ENCODE measurements at regions not wholly inside any gene's neighbourhood (a gene's known extent, or its start where the extent isn't known, plus 50 kb on each side); places are given as distances from the start of the nearest gene placed in this dataset.

DNA sequence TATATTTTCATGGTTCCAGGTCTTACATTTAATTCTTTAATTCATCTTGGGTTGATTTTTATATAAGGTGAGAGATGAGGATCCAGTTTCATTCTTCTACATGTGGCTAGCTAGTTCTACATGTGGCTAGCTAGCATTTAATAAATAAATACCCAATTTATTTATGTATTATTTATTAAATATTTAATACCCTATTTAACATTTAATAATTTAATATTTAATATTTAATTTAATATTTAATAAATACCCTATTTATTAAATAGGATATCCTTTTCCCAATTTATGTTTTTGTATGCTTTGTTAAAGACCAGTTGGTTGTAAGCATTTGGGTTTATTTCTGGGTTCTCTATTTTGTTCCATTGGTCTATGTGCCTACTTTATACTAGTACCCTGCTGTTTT, 111.0 kb upstream of the PCLO start:
- ATAC-seq (no peak), DNase-seq (ENCODE audit: low spot score) (no peak), FAIRE-seq (no peak)
- no peaks in the 10 kb centered on the region for H3K27me3 ChIP-seq (ENCODE audit: control insufficient read depth in 1 of 2, insufficient read depth in 2 of 2, low read length in 2 of 2)
- H4K20me1 ChIP-seq (ENCODE audit: insufficient read depth, low read length): no peaks in the 10 kb centered on the region
- no peaks in the 10 kb centered on the region for H3K79me2 ChIP-seq (ENCODE audit: insufficient read depth, low read length)
- no peak for TF ChIP-seq HHEX (CRISPR knock-in tag; IDR thresholded peaks at IDR 0.05)
- TF ChIP-seq, protein P1, sequence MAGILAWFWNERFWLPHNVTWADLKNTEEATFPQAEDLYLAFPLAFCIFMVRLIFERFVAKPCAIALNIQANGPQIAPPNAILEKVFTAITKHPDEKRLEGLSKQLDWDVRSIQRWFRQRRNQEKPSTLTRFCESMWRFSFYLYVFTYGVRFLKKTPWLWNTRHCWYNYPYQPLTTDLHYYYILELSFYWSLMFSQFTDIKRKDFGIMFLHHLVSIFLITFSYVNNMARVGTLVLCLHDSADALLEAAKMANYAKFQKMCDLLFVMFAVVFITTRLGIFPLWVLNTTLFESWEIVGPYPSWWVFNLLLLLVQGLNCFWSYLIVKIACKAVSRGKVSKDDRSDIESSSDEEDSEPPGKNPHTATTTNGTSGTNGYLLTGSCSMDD (CRISPR knock-in tag; IDR thresholded peaks at IDR 0.05): no peak
- no peak for TF ChIP-seq TMF1 (CRISPR knock-in tag; IDR thresholded peaks at IDR 0.05; ENCODE audit: low read depth)
- TF ChIP-seq SETDB1 (CRISPR knock-in tag; IDR thresholded peaks at IDR 0.05; ENCODE audit: borderline replicate concordance): no peak
- no peak for TF ChIP-seq EHMT2 (IDR thresholded peaks at IDR 0.05; ENCODE audit: borderline replicate concordance, low read depth, low read length)
- no peak for TF ChIP-seq ZNF3 (CRISPR knock-in tag; IDR thresholded peaks at IDR 0.05)
- TF ChIP-seq, protein P2, sequence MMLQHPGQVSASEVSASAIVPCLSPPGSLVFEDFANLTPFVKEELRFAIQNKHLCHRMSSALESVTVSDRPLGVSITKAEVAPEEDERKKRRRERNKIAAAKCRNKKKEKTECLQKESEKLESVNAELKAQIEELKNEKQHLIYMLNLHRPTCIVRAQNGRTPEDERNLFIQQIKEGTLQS (CRISPR knock-in tag; IDR thresholded peaks at IDR 0.05): no peak
- no peak overlapping the region for H3K9ac ChIP-seq (ENCODE audit: insufficient read depth, low read depth, low read length)
- in situ Hi-C loops (cut with HindIII; ENCODE audit: extremely low pct_ligation_motif_present, low pct_unique_long_range_greater_than_20kb) (loop anchor here (5.0 kb wide), 1 partner anchor 461 kb away; no protein-coding TSS in a partner anchor), intact Hi-C loops (cut with micrococcal nuclease; ENCODE audit: unreplicated experiment) (no loop called here)
- no peaks in the 10 kb centered on the region for H3K36me3 ChIP-seq (replicated peaks in 1 of 2; ENCODE audit: control insufficient read depth in 1 of 2, insufficient read depth in 2 of 2, low read length in 2 of 2)
- BruUV-seq (replicated peaks): no TSS peak
- no peak overlapping the region for H3K4me2 ChIP-seq (ENCODE audit: low read depth, low read length)
- H2AFZ ChIP-seq (ENCODE audit: low read length): no peak overlapping the region
- ChIA-PET POLR2A (no interaction called here), CTCF (ENCODE audit: low intra/inter-chr PET ratio, low total read pairs) (no interaction called here)
- no peak overlapping the region for H3K27ac ChIP-seq (ENCODE audit: extremely low read length, insufficient read depth, low read length)
- H3K9me3 ChIP-seq (ENCODE audit: low read length): no peaks in the 10 kb centered on the region
- no peaks in the 10 kb centered on the region for H3K4me1 ChIP-seq (ENCODE audit: insufficient read depth, low read length)
- H3K4me3 ChIP-seq (replicated peaks in 1 of 3; ENCODE audit: insufficient read depth in 1 of 3, low read depth in 2 of 3, low read length in 3 of 3): no peak overlapping the region

Data from HepG2 (cell line).